Activated CD8-positive, alpha-beta T cell treated with anti-CD3 and anti-CD28 coated beads, Interleukin-2, amount 10 ng/mL, durations not matched to agents 7 days and 5 days (primary cell): ENCODE measurements at regions not wholly inside any gene's neighbourhood (a gene's known extent, or its start where the extent isn't known, plus 50 kb on each side); places are given as distances from the start of the nearest gene placed in this dataset.

Experiments
- ATAC-seq: fragments of 150-1000 bp; cut with Tn5 transposase; one replicate; pipeline ENCODE4 v1.10.0; 2021; ENCODE audit warnings: moderate library complexity
- CTCF ChIA-PET: fragments of 350-600 bp; sonication (Branson Sonifier 250); formaldehyde crosslinking; loops from one replicate; lab custom pipeline; 2021; ENCODE audit warnings: antibody characterized with exemption; lab: Charles Lee
- POLR2A ChIA-PET: fragments of 350-600 bp; sonication (Branson Sonifier 250); formaldehyde crosslinking; loops from one replicate; lab custom pipeline; 2021; ENCODE audit warnings: antibody characterized with exemption; lab: Charles Lee
- DNase-seq: peaks from one replicate; pipeline ENCODE4 v3.0.0-alpha.2; 2020
- H3K27ac Mint-ChIP-seq: one replicate; pipeline ENCODE4 v1.8.0; 2021; ENCODE audit warnings: mild to moderate bottlenecking, mixed read lengths
- H3K27me3 Mint-ChIP-seq: one replicate; pipeline ENCODE4 v1.8.0; 2021; ENCODE audit warnings: low read depth, mixed read lengths
- H3K36me3 Mint-ChIP-seq: one replicate; pipeline ENCODE4 v1.8.0; 2021; ENCODE audit warnings: low read depth, mixed read lengths
- H3K4me1 Mint-ChIP-seq: one replicate; pipeline ENCODE4 v1.8.0; 2021; ENCODE audit warnings: low read depth, mixed read lengths
- H3K4me3 Mint-ChIP-seq: one replicate; pipeline ENCODE4 v1.8.0; 2021; ENCODE audit warnings: mild to moderate bottlenecking, mixed read lengths
- H3K9me3 Mint-ChIP-seq: one replicate; pipeline ENCODE4 v1.8.0; 2022; ENCODE audit warnings: mixed read lengths; ENCODE audit not compliant: insufficient read depth

DNA sequence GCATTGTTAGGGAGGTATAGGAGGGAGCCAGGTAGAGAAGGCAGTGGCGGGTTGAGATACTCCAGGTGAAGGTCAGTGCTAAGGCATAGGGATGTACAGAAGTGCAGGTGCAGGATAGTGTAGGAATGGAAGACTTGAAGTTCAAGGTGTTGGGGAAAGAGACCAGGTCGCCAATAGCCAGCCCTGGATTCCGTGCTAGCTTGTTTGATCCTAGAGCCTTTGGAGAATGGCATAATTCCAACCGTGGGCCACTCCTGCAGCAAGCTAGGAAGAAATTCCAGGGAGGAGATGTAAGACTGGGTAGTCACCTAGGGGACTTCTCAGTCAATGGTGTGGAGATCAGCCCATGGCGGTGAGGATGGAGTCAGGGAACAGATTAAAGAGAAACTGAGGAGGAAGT lies 272.7 kb downstream of the RPS24 start:
- ATAC-seq (no peak), DNase-seq (no peak)
- ChIA-PET POLR2A (no interaction called here), CTCF (interaction anchor here (3.8 kb wide), 1 partner anchor 259 kb away, joined by 21 read pairs; no protein-coding TSS in a partner anchor)
- H3K36me3 Mint-ChIP-seq: no peaks in the 10 kb centered on the region
- H3K9me3 Mint-ChIP-seq: no peaks in the 10 kb centered on the region
- peaks cover 24% of the 10 kb centered on the region for H3K4me1 Mint-ChIP-seq
- no peak overlapping the region for H3K4me3 Mint-ChIP-seq
- H3K27me3 Mint-ChIP-seq: peaks cover 31% of the 10 kb centered on the region
- H3K27ac Mint-ChIP-seq: no peak overlapping the region

DNA sequence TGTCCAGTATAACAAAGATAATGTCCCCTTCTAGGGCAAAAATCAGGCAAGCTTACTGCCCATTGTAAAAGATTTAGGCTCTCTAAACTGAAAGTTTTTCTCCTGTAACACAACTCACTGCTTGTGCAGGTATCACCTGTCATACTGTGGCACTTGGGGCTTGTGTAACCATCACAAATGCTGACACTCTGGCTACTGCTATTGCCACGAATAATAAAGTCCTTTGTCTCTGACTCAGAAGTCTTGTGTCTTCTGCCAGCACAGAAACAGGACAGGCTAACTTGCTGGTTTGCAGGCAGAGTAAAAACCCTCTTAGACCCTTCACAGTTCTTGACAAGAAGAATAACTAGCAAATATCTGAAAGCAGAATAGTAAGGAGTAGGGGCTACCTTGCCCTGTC lies 273.9 kb downstream of the RPS24 start:
- ChIA-PET POLR2A (no interaction called here), CTCF (no interaction called here)
- no peak for DNase-seq
- Mint-ChIP-seq H3K36me3 (no peaks in the 10 kb centered on the region), H3K9me3 (no peaks in the 10 kb centered on the region), H3K4me1 (peaks cover 12% of the 10 kb centered on the region), H3K4me3 (no peak overlapping the region), H3K27me3 (peaks cover 35% of the 10 kb centered on the region), H3K27ac (no peak overlapping the region)
- no peak for ATAC-seq

DNA sequence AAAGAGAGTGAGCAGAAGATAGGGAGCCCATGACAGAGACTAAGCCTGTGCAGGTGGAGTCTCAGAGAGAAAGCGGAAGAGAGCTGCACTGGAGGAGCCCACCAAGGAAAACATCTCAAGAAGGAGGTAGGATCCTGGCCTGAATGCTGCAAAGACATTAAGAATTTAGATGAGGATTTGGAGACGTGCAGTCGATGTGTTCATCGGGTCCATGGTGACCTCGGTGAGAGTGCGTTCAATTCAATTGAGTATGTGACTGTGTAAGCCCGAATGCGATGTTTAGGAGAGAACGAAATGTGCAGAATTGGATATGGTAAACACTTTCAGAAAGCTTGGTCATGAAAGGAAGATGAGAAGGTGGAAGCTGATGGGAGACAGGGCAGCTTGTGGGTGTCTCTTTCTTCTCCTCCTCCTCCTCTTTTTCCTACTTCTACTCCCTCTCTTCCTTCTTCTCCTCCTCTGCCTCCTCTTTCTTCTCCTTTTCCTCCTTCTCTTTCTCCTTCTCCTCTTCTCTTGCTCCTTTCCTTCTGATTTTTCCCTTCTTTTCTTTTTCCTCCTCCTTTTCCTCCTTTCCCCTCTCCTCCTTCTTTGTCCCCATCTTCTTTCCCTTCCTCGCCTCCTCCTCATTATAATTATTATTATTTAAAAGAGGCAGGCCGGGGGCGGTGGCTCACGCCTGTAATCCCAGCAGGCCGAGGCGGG lies 276.0 kb downstream of the RPS24 start:
- ATAC-seq (no peak), DNase-seq (no peak)
- H3K27ac Mint-ChIP-seq: no peak overlapping the region
- H3K27me3 Mint-ChIP-seq: peaks cover 35% of the 10 kb centered on the region
- H3K4me1 Mint-ChIP-seq: no peaks in the 10 kb centered on the region
- H3K4me3 Mint-ChIP-seq: no peak overlapping the region
- no peaks in the 10 kb centered on the region for H3K36me3 Mint-ChIP-seq
- ChIA-PET CTCF (no interaction called here), POLR2A (no interaction called here)
- no peaks in the 10 kb centered on the region for H3K9me3 Mint-ChIP-seq

DNA sequence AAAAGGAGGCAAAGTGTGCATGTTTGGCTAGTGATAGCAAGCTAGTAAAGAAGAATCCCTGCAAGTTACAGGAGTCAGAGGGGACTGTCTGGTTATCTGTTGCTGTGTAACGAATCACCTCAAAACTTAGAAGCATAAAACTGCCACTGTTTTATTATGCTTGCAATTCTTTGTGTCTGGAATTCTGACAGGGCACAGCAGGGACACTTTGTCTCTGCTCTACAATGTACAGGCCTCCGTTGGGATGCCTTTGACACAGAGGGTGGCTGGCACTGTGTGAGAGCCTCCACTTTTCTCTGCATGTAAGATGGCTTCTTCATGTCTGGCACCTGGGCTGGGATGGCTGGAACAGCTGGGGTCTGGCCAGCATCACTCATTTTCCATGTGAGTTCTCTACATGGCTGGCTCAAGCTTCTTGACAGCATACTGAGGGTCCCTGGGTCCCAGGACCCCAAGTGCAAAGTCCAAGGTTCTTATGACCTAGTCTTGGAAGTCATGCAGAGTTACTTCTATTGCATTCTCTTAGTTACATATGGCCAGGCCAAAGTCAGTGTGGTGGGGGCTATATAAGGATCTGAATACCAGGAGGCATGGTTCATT lies 276.9 kb downstream of the RPS24 start:
- Mint-ChIP-seq H3K4me3 (no peak overlapping the region), H3K36me3 (no peaks in the 10 kb centered on the region), H3K27me3 (peaks cover 31% of the 10 kb centered on the region), H3K4me1 (no peaks in the 10 kb centered on the region), H3K27ac (no peak overlapping the region), H3K9me3 (no peaks in the 10 kb centered on the region)
- CTCF ChIA-PET: no interaction called here
- no peak for DNase-seq
- POLR2A ChIA-PET: no interaction called here
- no peak for ATAC-seq

DNA sequence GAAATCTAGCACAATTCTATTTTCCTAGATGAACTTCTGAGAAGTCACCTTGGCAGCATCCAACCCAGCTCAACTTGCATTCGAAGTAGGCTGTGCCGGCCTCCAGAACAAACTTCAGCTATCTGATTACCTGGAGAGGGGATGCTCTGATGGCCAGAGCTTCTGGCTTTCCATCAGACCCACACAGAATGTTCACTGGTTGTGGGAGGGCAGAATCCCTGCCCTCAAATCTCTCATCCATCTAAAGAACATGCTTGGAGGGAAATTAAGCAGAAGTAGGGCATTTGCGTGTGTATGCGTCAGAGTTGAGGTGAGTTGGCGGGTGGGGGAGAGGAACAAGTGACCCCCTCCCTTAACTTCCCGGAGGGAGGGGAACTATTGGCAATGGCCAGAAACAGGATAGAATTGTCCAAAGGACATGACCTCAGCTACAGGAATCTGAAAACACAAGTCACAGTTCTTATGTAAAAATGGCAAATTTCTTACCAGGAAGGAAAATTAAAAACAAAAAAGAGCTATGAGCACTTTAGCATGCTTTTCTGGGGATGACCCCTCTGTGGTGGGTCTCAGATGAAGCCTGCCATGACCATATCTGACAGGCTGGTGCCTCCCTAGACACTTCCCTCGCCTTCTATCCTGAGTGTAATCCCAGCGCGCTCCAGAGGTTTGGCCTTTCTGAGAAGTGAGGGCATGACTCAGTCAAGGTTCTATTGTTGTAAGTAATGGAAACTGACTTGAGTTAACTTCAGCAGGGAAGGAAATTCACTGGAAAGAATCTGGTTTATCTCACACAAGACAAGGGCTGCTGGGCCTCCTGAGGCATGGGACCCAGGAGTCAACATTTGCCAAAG lies 278.8 kb downstream of the RPS24 start:
- no peaks in the 10 kb centered on the region for H3K36me3 Mint-ChIP-seq
- H3K27me3 Mint-ChIP-seq: peaks cover 17% of the 10 kb centered on the region
- no peaks in the 10 kb centered on the region for H3K4me1 Mint-ChIP-seq
- H3K27ac Mint-ChIP-seq: no peak overlapping the region
- DNase-seq: no peak
- ChIA-PET CTCF (interaction anchor here (0.6 to 2.8 kb wide), 3 partner anchors 8 to 1067 kb away, joined by 3 to 13 read pairs (median 5); no protein-coding TSS in a partner anchor), POLR2A (no interaction called here)
- H3K4me3 Mint-ChIP-seq: no peak overlapping the region
- no peaks in the 10 kb centered on the region for H3K9me3 Mint-ChIP-seq
- ATAC-seq: no peak

DNA sequence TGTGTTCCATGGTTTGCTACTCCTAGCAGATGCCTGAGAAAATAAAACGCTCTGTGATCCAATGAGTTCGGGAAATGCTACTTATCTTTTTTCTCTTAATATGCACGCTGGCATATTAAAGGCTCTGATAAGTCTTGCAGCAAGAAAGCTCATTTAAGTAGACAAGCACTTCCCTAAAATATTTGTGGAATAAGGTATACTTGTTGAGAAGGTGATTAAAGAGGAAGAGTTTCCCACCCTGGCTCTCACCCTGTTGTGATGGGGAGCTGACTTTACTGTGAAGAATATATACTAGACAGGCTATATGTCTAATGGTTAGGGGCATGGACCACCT lies 279.4 kb downstream of the RPS24 start:
- ChIA-PET CTCF (interaction anchor here (1.5 to 2.8 kb wide), 2 partner anchors 9 to 266 kb away, joined by 5 to 13 read pairs; no protein-coding TSS in a partner anchor), POLR2A (no interaction called here)
- Mint-ChIP-seq H3K27ac (no peak overlapping the region), H3K36me3 (no peaks in the 10 kb centered on the region), H3K4me1 (no peaks in the 10 kb centered on the region), H3K4me3 (no peak overlapping the region), H3K9me3 (no peaks in the 10 kb centered on the region), H3K27me3 (peaks cover 17% of the 10 kb centered on the region)
- ATAC-seq: no peak
- DNase-seq: no peak

DNA sequence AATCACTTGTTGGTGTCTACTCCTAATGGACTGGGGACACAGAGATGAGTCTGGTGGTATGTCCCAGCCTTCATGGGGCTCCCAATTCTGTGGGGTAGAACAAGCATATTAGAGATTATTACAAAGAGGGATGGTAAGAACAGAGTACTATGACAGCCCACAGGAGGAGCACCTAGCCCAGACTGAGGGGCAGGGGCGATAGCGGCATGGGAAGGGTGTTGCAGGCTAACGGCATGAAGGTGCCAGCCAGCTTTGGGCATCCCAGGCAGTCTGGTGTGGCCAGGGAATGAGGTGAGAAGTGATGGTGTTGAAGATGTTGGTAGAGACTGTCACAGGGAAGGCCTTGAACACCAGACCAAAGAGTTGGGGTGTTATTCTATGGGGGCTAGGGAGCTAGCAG lies 280.0 kb downstream of the RPS24 start:
- Mint-ChIP-seq H3K9me3 (no peaks in the 10 kb centered on the region), H3K27me3 (peaks cover 14% of the 10 kb centered on the region), H3K4me3 (no peak overlapping the region), H3K4me1 (no peaks in the 10 kb centered on the region), H3K27ac (no peak overlapping the region), H3K36me3 (no peaks in the 10 kb centered on the region)
- CTCF ChIA-PET: interaction anchor here (1.5 to 2.8 kb wide), 3 partner anchors 9 to 266 kb away, joined by 3 to 13 read pairs (median 5); no protein-coding TSS in a partner anchor
- DNase-seq: no peak
- ATAC-seq: no peak
- POLR2A ChIA-PET: no interaction called here

DNA sequence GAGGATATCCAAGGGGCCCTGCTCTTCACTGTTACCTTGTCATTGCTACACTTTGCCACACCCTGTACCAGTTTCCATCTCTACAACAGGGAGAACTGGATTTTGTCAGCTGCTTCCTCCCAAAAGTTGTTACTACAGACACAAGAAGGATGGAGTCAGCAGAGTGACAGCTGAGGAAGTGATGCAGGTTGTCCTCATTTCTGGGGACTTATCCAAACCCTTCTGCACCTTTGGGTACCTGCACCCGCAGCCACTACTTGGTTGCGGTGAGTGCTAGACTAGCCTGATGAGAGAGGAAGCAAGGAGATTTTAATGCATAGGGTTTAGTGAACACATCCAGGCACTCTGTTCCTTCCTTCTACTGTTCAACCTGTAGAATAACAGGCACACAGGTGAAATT lies 281.0 kb downstream of the RPS24 start:
- H3K9me3 Mint-ChIP-seq: no peaks in the 10 kb centered on the region
- H3K27ac Mint-ChIP-seq: no peak overlapping the region
- H3K4me1 Mint-ChIP-seq: no peaks in the 10 kb centered on the region
- DNase-seq: no peak
- H3K4me3 Mint-ChIP-seq: no peak overlapping the region
- peaks cover 4% of the 10 kb centered on the region for H3K27me3 Mint-ChIP-seq
- no peak for ATAC-seq
- no peaks in the 10 kb centered on the region for H3K36me3 Mint-ChIP-seq
- ChIA-PET CTCF (interaction anchor here (1.6 kb wide), 1 partner anchor 12 kb away, joined by 3 read pairs; no protein-coding TSS in a partner anchor), POLR2A (interaction anchor here (0.6 kb wide), 1 partner anchor 39 kb away, joined by 3 read pairs; no protein-coding TSS in a partner anchor)

DNA sequence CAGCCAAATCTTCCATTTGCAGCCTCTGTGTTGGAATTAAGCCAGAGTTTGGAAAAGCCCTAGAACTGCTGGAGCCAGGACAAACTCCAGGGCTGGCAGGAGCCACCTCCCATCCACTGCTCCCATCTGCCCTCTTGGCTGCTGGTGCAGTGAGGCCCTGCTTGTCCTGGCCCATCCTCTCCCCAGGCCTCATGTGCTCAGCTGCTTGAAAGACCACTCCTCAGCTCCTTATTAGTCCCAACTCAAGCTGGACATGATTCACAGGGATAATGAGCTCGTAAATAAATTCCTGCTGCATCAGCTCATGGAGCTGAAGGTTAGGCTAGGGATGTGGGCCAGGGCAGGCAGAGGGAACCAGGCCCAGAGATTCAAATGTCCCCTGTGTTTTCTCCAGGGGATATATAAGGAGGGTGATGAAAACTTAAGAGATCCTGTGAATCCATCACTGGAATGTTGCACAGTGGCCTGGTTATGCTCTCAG lies 282.8 kb downstream of the RPS24 start:
- H3K27ac Mint-ChIP-seq: no peak overlapping the region
- no peak overlapping the region for H3K4me3 Mint-ChIP-seq
- no peaks in the 10 kb centered on the region for H3K36me3 Mint-ChIP-seq
- CTCF ChIA-PET: no interaction called here
- no peaks in the 10 kb centered on the region for H3K9me3 Mint-ChIP-seq
- DNase-seq: peak; percentile 13
- ATAC-seq: no peak
- peaks cover 6% of the 10 kb centered on the region for H3K4me1 Mint-ChIP-seq
- POLR2A ChIA-PET: no interaction called here
- H3K27me3 Mint-ChIP-seq: peaks cover 4% of the 10 kb centered on the region

DNA sequence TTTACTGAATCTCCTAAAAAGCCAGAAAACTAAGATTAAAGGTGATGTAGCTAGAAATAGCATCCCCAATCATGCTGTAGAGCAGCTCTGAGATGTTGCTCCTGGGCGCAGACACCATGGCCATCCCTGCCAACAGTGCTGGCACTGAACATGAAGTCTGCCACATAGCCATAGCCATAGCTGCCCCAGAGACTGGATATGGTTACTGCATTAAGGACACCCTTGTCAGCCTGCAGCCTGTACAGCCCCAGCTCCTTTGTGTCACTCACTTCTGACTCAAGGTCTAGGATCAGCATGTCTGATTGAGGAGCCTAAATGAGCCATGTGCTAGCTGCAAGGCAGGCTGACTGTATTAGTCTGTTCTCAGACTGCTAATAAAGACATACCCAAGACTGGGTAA lies 284.6 kb downstream of the RPS24 start:
- no peak overlapping the region for H3K4me3 Mint-ChIP-seq
- peaks cover 3% of the 10 kb centered on the region for H3K27me3 Mint-ChIP-seq
- DNase-seq (no peak), ATAC-seq (no peak)
- H3K4me1 Mint-ChIP-seq: peaks cover 10% of the 10 kb centered on the region
- no peaks in the 10 kb centered on the region for H3K36me3 Mint-ChIP-seq
- CTCF ChIA-PET: interaction anchor here (0.9 kb wide), 1 partner anchor 14 kb away, joined by 3 read pairs; no protein-coding TSS in a partner anchor
- H3K27ac Mint-ChIP-seq: no peak overlapping the region
- POLR2A ChIA-PET: interaction anchor here (0.8 kb wide), 1 partner anchor 16 kb away, joined by 3 read pairs; no protein-coding TSS in a partner anchor
- H3K9me3 Mint-ChIP-seq: no peaks in the 10 kb centered on the region

DNA sequence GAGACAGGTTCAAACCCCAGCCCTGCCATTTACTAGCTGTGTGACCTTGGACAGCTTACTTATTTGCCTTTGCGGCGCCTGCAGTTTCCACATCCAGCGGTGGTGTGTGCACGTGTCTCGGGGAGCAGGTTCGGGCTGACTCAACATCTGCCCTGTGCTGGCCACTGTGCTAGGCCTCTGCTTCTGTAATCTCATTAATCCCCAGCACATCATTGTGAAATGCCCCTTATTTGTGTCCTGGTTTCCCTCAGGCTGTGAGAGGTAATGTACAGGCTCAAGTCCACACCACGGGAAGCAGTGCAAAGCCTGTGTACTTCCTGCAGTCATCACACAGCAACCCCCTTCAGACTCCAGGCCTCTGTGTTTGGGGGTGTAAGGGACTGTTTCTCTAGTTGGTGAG lies 285.7 kb downstream of the RPS24 start:
- CTCF ChIA-PET: no interaction called here
- Mint-ChIP-seq H3K36me3 (no peaks in the 10 kb centered on the region), H3K4me1 (peaks cover 11% of the 10 kb centered on the region), H3K9me3 (no peaks in the 10 kb centered on the region), H3K27me3 (peaks cover 3% of the 10 kb centered on the region), H3K27ac (no peak overlapping the region), H3K4me3 (no peak overlapping the region)
- DNase-seq (no peak), ATAC-seq (no peak)
- POLR2A ChIA-PET: interaction anchor here (1.0 kb wide), 1 partner anchor 290 kb away, joined by 3 read pairs; the partner anchor contains the start of gene POLR3A
